CD4-positive, alpha-beta T cell (primary cell): ENCODE measurements at regions not wholly inside any gene's neighbourhood (a gene's known extent, or its start where the extent isn't known, plus 50 kb on each side); places are given as distances from the start of the nearest gene placed in this dataset.
"Not testable (repeated sequence)": the region's sequence is repeated elsewhere in the genome, so short reads cannot be mapped to it uniquely, and the experiment has no call there.

Experiments used
- ATAC-seq: fragments of 200-7000 bp; cut with Tn5 transposase; one replicate; pipeline ENCODE4 v1.10.0; 2022; ENCODE audit warnings: mild to moderate bottlenecking; ENCODE audit not compliant: poor library complexity
- CTCF ChIA-PET: fragments of 350-600 bp; sonication (Branson Sonifier 250); formaldehyde crosslinking; loops from one replicate; lab custom pipeline; 2021; ENCODE audit warnings: antibody characterized with exemption, inconsistent platforms; lab: Charles Lee
- POLR2A ChIA-PET: fragments of 350-600 bp; sonication (Branson Sonifier 250); formaldehyde crosslinking; loops from one replicate; lab custom pipeline; 2021; ENCODE audit warnings: antibody characterized with exemption, inconsistent platforms; lab: Charles Lee
- DNase-seq, 14 experiments: peaks; one replicate each; pipeline ENCODE4 v3.0.0-alpha.2; 2013 to 2020; ENCODE audit warnings: mixed read lengths in 2 of 14
- H3K27ac ChIP-seq, 2 donors: one replicate each; pipeline versions ENCODE4 v1.5.1 to v1.7.0; 2013; ENCODE audit warnings: low read length in 2 of 2, low read depth in 1 of 2, mild to moderate bottlenecking in 1 of 2
- H3K27me3 ChIP-seq, 2 experiments: 1 replicate in 1 of 2; 2 replicates in 1 of 2; pipeline versions ENCODE4 v1.6.1 to v1.7.0; 2013; ENCODE audit warnings: low read length in 2 of 2, control low read depth in 1 of 2, mild to moderate bottlenecking in 1 of 2, moderate library complexity in 1 of 2; ENCODE audit not compliant: insufficient read depth in 2 of 2, control insufficient read depth in 1 of 2
- H3K36me3 ChIP-seq: one replicate; pipeline ENCODE4 v1.6.1; 2013; ENCODE audit warnings: low read length, control low read depth; ENCODE audit not compliant: insufficient read depth
- H3K4me1 ChIP-seq: one replicate; pipeline ENCODE4 v1.6.1; 2013; ENCODE audit warnings: low read length, control low read depth; ENCODE audit not compliant: insufficient read depth
- H3K4me3 ChIP-seq: one replicate; pipeline ENCODE4 v1.5.1; 2013; ENCODE audit warnings: mild to moderate bottlenecking, low read length, moderate library complexity
- H3K9me3 ChIP-seq, 2 experiments: 1 replicate in 1 of 2; 2 replicates in 1 of 2; pipeline versions ENCODE4 v1.6.1 to v1.7.0; 2013; ENCODE audit warnings: low read length in 2 of 2, mild to moderate bottlenecking in 2 of 2, control low read depth in 1 of 2, moderate library complexity in 1 of 2; ENCODE audit not compliant: control insufficient read depth in 1 of 2, insufficient read depth in 1 of 2
- H3K27ac Mint-ChIP-seq: one replicate; pipeline ENCODE4 v1.8.0; 2020; ENCODE audit warnings: mixed read lengths
- H3K27me3 Mint-ChIP-seq: one replicate; pipeline ENCODE4 v1.8.0; 2021; ENCODE audit warnings: mixed read lengths
- H3K36me3 Mint-ChIP-seq: one replicate; pipeline ENCODE4 v1.8.0; 2021; ENCODE audit warnings: low read depth, mixed read lengths
- H3K4me1 Mint-ChIP-seq: one replicate; pipeline ENCODE4 v1.8.0; 2021; ENCODE audit warnings: low read depth, mixed read lengths
- H3K4me3 Mint-ChIP-seq: one replicate; pipeline ENCODE4 v1.8.0; 2020; ENCODE audit warnings: mild to moderate bottlenecking, mixed read lengths
- H3K9me3 Mint-ChIP-seq: one replicate; pipeline ENCODE4 v1.8.0; 2020; ENCODE audit warnings: mixed read lengths
- CTCF ChIP-seq: fragments of 200-600 bp; IDR thresholded peaks from one replicate; pipeline ENCODE4 v1.8.0; 2022; ENCODE audit warnings: antibody characterized with exemption, mild to moderate bottlenecking
- intact Hi-C, 2 experiments: fragments of 100-400 bp; cut with DNase I in 1 of 2; cut with micrococcal nuclease in 1 of 2; formaldehyde crosslinking; loops; one replicate each; pipeline versions ENCODE4 v1.15.1 to v1.9.0; 2023 to 2025; cut with DNase I, micrococcal nuclease

GRCh38 chr6:14888575-14889000 lies 357.3 kb upstream of the JARID2 start:
- POLR2A ChIA-PET, result no interaction called here
- Histone ChIP-seq H3K36me3 (no peaks in the 10 kb centered on the region), H3K27me3 (no peaks in the 10 kb centered on the region), H3K4me3 (no peak overlapping the region), H3K4me1 (no peaks in the 10 kb centered on the region), H3K9me3 (no peaks in the 10 kb centered on the region), H3K27ac (no peak overlapping the region)
- Mint-ChIP-seq H3K27me3 (no peaks in the 10 kb centered on the region), H3K4me3 (no peak overlapping the region), H3K4me1 (no peaks in the 10 kb centered on the region), H3K36me3 (no peaks in the 10 kb centered on the region), H3K27ac (no peak overlapping the region), H3K9me3 (no peaks in the 10 kb centered on the region)
- ATAC-seq (no peak), DNase-seq (no peak)
- no peak for TF ChIP-seq CTCF
- intact Hi-C loops, result no loop called here
- CTCF ChIA-PET, result no interaction called here

GRCh38 chr6:14889188-14889587 lies 356.7 kb upstream of the JARID2 start:
- TF ChIP-seq CTCF, result no peak
- CTCF ChIA-PET, result no interaction called here
- H3K4me3 ChIP-seq, result no peak overlapping the region
- no peak overlapping the region for H3K4me3 Mint-ChIP-seq
- H3K36me3 ChIP-seq, result no peaks in the 10 kb centered on the region
- intact Hi-C loops, result no loop called here
- POLR2A ChIA-PET, result no interaction called here
- ATAC-seq (no peak), DNase-seq (peak in 1 of 14 experiments; percentile 35)
- H3K9me3 ChIP-seq, result no peaks in the 10 kb centered on the region
- no peaks in the 10 kb centered on the region for H3K4me1 Mint-ChIP-seq
- H3K36me3 Mint-ChIP-seq, result no peaks in the 10 kb centered on the region
- H3K9me3 Mint-ChIP-seq, result no peaks in the 10 kb centered on the region
- H3K27me3 Mint-ChIP-seq, result no peaks in the 10 kb centered on the region
- no peaks in the 10 kb centered on the region for H3K4me1 ChIP-seq
- no peak overlapping the region for H3K27ac ChIP-seq
- H3K27me3 ChIP-seq, result no peaks in the 10 kb centered on the region
- H3K27ac Mint-ChIP-seq, result no peak overlapping the region

GRCh38 chr6:14889611-14890593 lies 356.0 kb upstream of the JARID2 start:
- no peak for TF ChIP-seq CTCF
- no peaks in the 10 kb centered on the region for H3K9me3 Mint-ChIP-seq
- Histone ChIP-seq H3K27ac (no peak overlapping the region), H3K36me3 (no peaks in the 10 kb centered on the region), H3K4me1 (no peaks in the 10 kb centered on the region), H3K9me3 (no peaks in the 10 kb centered on the region), H3K4me3 (no peak overlapping the region), H3K27me3 (no peaks in the 10 kb centered on the region)
- DNase-seq, result peak in 2 of 14 experiments; percentile 41 to 63
- CTCF ChIA-PET, result no interaction called here
- no peak overlapping the region for H3K4me3 Mint-ChIP-seq
- intact Hi-C loops, result no loop called here
- no peaks in the 10 kb centered on the region for H3K27me3 Mint-ChIP-seq
- H3K27ac Mint-ChIP-seq, result no peak overlapping the region
- no peak for ATAC-seq
- no peaks in the 10 kb centered on the region for H3K36me3 Mint-ChIP-seq
- H3K4me1 Mint-ChIP-seq, result no peaks in the 10 kb centered on the region
- POLR2A ChIA-PET, result no interaction called here

- not testable (repeated sequence) for H3K27ac Mint-ChIP-seq
Measured at GRCh38 chr6:14891820-14892375, 354.0 kb upstream of the JARID2 start.

More at GRCh38 chr6:14891820-14892375, 354.0 kb upstream of the JARID2 start:
- CTCF ChIA-PET, H3K27me3 ChIP-seq, H3K9me3 ChIP-seq, H3K36me3 Mint-ChIP-seq, H3K27ac ChIP-seq, H3K9me3 Mint-ChIP-seq, H3K4me3 ChIP-seq, POLR2A ChIA-PET, H3K4me1 Mint-ChIP-seq, ATAC-seq, H3K36me3 ChIP-seq, H3K27me3 Mint-ChIP-seq, H3K4me1 ChIP-seq, intact Hi-C loops, H3K4me3 Mint-ChIP-seq: not testable (repeated sequence)
- DNase-seq, result peak in 1 of 14 experiments; percentile 46
